Effector memory CD4-positive, alpha-beta T cell (primary cell): ENCODE measurements at regions not wholly inside any gene's neighbourhood (a gene's known extent, or its start where the extent isn't known, plus 50 kb on each side); places are given as distances from the start of the nearest gene placed in this dataset.

Source experiments
- DNase-seq, 3 donors: peaks; one replicate each; pipeline ENCODE4 v3.0.0-alpha.2; 2020
- H3K27ac ChIP-seq: 2 replicates; pipeline ENCODE4 v1.7.0; 2013; ENCODE audit warnings: mild to moderate bottlenecking, low read length, moderate library complexity; ENCODE audit not compliant: insufficient read depth, poor library complexity, severe bottlenecking
- H3K27me3 ChIP-seq: replicated peaks from 2 replicates; pipeline ENCODE4 v1.7.0; 2013; ENCODE audit warnings: mild to moderate bottlenecking, low read length; ENCODE audit not compliant: insufficient read depth, control insufficient read depth, poor library complexity, severe bottlenecking
- H3K36me3 ChIP-seq: 2 replicates; pipeline ENCODE4 v1.7.0; 2013; ENCODE audit warnings: mild to moderate bottlenecking, low read length, moderate library complexity; ENCODE audit not compliant: control insufficient read depth, insufficient read depth
- H3K4me1 ChIP-seq: 2 replicates; pipeline ENCODE4 v1.7.0; 2013; ENCODE audit warnings: low read length, mild to moderate bottlenecking; ENCODE audit not compliant: control insufficient read depth, insufficient read depth, poor library complexity, severe bottlenecking
- H3K4me3 ChIP-seq: 2 replicates; pipeline ENCODE4 v1.7.0; 2013; ENCODE audit warnings: low read length, low read depth, mild to moderate bottlenecking; ENCODE audit not compliant: insufficient read depth, poor library complexity, severe bottlenecking
- H3K9me3 ChIP-seq: 2 replicates; pipeline ENCODE4 v1.7.0; 2013; ENCODE audit warnings: mild to moderate bottlenecking, low read length, moderate library complexity; ENCODE audit not compliant: control insufficient read depth

GRCh38 chr2:120888851-120889250, 153.2 kb downstream of the GLI2 start:
- Histone ChIP-seq H3K4me1 (no peaks in the 10 kb centered on the region), H3K4me3 (no peak overlapping the region), H3K9me3 (no peaks in the 10 kb centered on the region), H3K27ac (no peak overlapping the region), H3K27me3 (no peaks in the 10 kb centered on the region), H3K36me3 (no peaks in the 10 kb centered on the region)
- no peak for DNase-seq

GRCh38 chr2:120889936-120890335, 154.3 kb downstream of the GLI2 start:
- H3K27me3 ChIP-seq, result no peaks in the 10 kb centered on the region

GRCh38 chr2:120890566-120891360, 155.1 kb downstream of the GLI2 start:
- H3K36me3 ChIP-seq, result no peaks in the 10 kb centered on the region
- no peaks in the 10 kb centered on the region for H3K9me3 ChIP-seq
- no peak for DNase-seq
- H3K4me1 ChIP-seq, result no peaks in the 10 kb centered on the region
- H3K27ac ChIP-seq, result no peak overlapping the region
- no peaks in the 10 kb centered on the region for H3K27me3 ChIP-seq
- no peak overlapping the region for H3K4me3 ChIP-seq

More at GRCh38 chr2:120889936-120890335, 154.3 kb downstream of the GLI2 start:
- H3K4me3 ChIP-seq, result no peak overlapping the region
- DNase-seq, result no peak
- no peaks in the 10 kb centered on the region for H3K9me3 ChIP-seq
- H3K4me1 ChIP-seq, result no peaks in the 10 kb centered on the region
- no peaks in the 10 kb centered on the region for H3K36me3 ChIP-seq
- no peak overlapping the region for H3K27ac ChIP-seq

- Histone ChIP-seq H3K27ac (no peak overlapping the region), H3K9me3 (no peaks in the 10 kb centered on the region), H3K27me3 (no peaks in the 10 kb centered on the region), H3K36me3 (no peaks in the 10 kb centered on the region), H3K4me1 (no peaks in the 10 kb centered on the region), H3K4me3 (no peak overlapping the region)
- no peak for DNase-seq
These were observed 156.8 kb downstream of the GLI2 start for GRCh38 chr2:120892271-120892966.

- H3K27ac ChIP-seq, result no peak overlapping the region
- H3K4me3 ChIP-seq, result no peak overlapping the region
- H3K9me3 ChIP-seq, result no peaks in the 10 kb centered on the region
- no peaks in the 10 kb centered on the region for H3K4me1 ChIP-seq
- no peaks in the 10 kb centered on the region for H3K27me3 ChIP-seq
- DNase-seq, result no peak
- no peaks in the 10 kb centered on the region for H3K36me3 ChIP-seq
These were observed 157.4 kb downstream of the GLI2 start for GRCh38 chr2:120892967-120893667.

- Histone ChIP-seq H3K9me3 (no peaks in the 10 kb centered on the region), H3K27ac (no peak overlapping the region), H3K4me3 (no peak overlapping the region), H3K36me3 (no peaks in the 10 kb centered on the region), H3K4me1 (no peaks in the 10 kb centered on the region), H3K27me3 (no peaks in the 10 kb centered on the region)
- no peak for DNase-seq
These were observed 158.3 kb downstream of the GLI2 start for GRCh38 chr2:120893811-120894584.

GRCh38 chr2:120894966-120895365, 159.3 kb downstream of the GLI2 start:
- H3K27ac ChIP-seq, result no peak overlapping the region
- no peak for DNase-seq

GRCh38 chr2:120896126-120896525, 160.5 kb downstream of the GLI2 start:
- Histone ChIP-seq H3K4me1 (no peaks in the 10 kb centered on the region), H3K36me3 (no peaks in the 10 kb centered on the region), H3K27me3 (no peaks in the 10 kb centered on the region), H3K27ac (no peak overlapping the region), H3K4me3 (no peak overlapping the region), H3K9me3 (no peaks in the 10 kb centered on the region)
- DNase-seq, result no peak

More at GRCh38 chr2:120894966-120895365, 159.3 kb downstream of the GLI2 start:
- Histone ChIP-seq H3K36me3 (no peaks in the 10 kb centered on the region), H3K4me3 (no peak overlapping the region), H3K4me1 (no peaks in the 10 kb centered on the region), H3K27me3 (no peaks in the 10 kb centered on the region), H3K9me3 (no peaks in the 10 kb centered on the region)

GRCh38 chr2:120896901-120897300, 161.2 kb downstream of the GLI2 start:
- Histone ChIP-seq H3K9me3 (no peaks in the 10 kb centered on the region), H3K4me1 (no peaks in the 10 kb centered on the region), H3K27ac (no peak overlapping the region), H3K4me3 (no peak overlapping the region), H3K36me3 (no peaks in the 10 kb centered on the region), H3K27me3 (no peaks in the 10 kb centered on the region)
- DNase-seq, result no peak
